PFSK-1 (cell line): ENCODE measurements at regions not wholly inside any gene's neighbourhood (a gene's known extent, or its start where the extent isn't known, plus 50 kb on each side); places are given as distances from the start of the nearest gene placed in this dataset.

ENCODE experiments used
- FOXP2 ChIP-seq: optimal IDR thresholded peaks from 2 replicates; pipeline ENCODE3; 2011; ENCODE audit warnings: borderline replicate concordance, control low read depth, inconsistent platforms; ENCODE audit not compliant: insufficient read depth; ENCODE audit errors: extremely low read length, extremely low read depth
- POLR2AphosphoS5 ChIP-seq: IDR thresholded peaks from 2 replicates; pipeline ENCODE4 v1.6.1; 2012; ENCODE audit warnings: low read depth, mild to moderate bottlenecking, control low read depth, low read length, moderate library complexity
- SIN3A ChIP-seq: IDR thresholded peaks from 2 replicates; pipeline ENCODE4 v1.6.1; 2012; ENCODE audit warnings: mild to moderate bottlenecking, low read length, moderate library complexity, borderline replicate concordance; ENCODE audit not compliant: insufficient read depth
- TAF1 ChIP-seq: IDR thresholded peaks from 2 replicates; pipeline ENCODE4 v1.6.1; 2012; ENCODE audit warnings: low read length, control low read depth, borderline replicate concordance; ENCODE audit not compliant: insufficient read depth
- TF ChIP-seq, protein P1 (sequence below), 2 experiments: IDR thresholded peaks; 2 replicates each; pipeline versions ENCODE4 v1.6.1 to v1.8.0; 2011 to 2012; ENCODE audit warnings: low read depth in 2 of 2, low read length in 2 of 2, control low read depth in 1 of 2, inconsistent platforms in 1 of 2, mild to moderate bottlenecking in 1 of 2, moderate library complexity in 1 of 2; ENCODE audit not compliant: insufficient read depth in 1 of 2

DNA sequence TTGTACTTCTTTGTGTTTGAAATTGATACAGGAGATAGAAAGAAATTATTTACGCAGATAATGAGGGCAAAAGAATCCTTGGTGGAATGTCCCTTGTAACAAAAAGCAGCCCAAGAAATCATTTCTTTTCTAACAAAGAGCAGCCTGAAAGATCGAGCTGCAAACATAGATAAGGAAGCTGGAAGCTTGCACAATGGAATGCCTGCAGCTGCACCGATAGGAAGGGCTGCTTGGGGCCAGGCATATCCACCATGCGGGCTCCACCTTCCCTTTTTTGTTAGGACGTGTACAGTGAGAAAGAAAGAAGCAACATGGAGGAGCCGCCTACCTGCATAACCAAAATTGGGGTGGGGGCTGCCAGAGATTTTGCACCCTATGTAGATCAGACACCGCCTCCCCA lies 568.7 kb downstream of the METTL4 start:
- TF ChIP-seq SIN3A, result no peak
- TF ChIP-seq, protein P1, sequence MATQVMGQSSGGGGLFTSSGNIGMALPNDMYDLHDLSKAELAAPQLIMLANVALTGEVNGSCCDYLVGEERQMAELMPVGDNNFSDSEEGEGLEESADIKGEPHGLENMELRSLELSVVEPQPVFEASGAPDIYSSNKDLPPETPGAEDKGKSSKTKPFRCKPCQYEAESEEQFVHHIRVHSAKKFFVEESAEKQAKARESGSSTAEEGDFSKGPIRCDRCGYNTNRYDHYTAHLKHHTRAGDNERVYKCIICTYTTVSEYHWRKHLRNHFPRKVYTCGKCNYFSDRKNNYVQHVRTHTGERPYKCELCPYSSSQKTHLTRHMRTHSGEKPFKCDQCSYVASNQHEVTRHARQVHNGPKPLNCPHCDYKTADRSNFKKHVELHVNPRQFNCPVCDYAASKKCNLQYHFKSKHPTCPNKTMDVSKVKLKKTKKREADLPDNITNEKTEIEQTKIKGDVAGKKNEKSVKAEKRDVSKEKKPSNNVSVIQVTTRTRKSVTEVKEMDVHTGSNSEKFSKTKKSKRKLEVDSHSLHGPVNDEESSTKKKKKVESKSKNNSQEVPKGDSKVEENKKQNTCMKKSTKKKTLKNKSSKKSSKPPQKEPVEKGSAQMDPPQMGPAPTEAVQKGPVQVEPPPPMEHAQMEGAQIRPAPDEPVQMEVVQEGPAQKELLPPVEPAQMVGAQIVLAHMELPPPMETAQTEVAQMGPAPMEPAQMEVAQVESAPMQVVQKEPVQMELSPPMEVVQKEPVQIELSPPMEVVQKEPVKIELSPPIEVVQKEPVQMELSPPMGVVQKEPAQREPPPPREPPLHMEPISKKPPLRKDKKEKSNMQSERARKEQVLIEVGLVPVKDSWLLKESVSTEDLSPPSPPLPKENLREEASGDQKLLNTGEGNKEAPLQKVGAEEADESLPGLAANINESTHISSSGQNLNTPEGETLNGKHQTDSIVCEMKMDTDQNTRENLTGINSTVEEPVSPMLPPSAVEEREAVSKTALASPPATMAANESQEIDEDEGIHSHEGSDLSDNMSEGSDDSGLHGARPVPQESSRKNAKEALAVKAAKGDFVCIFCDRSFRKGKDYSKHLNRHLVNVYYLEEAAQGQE (IDR thresholded peaks at IDR 0.05; ENCODE audit: insufficient read depth in 1 of 2, low read depth in 2 of 2, low read length in 2 of 2), result no peak
- no peak for TF ChIP-seq TAF1
- TF ChIP-seq FOXP2, result no peak
- no peak for TF ChIP-seq POLR2AphosphoS5

GRCh38 chr18:2009942-2010697 lies 561.2 kb downstream of the METTL4 start:
- no peak for TF ChIP-seq FOXP2
- no peak for TF ChIP-seq POLR2AphosphoS5
- TF ChIP-seq, protein P1 (IDR thresholded peaks at IDR 0.05; ENCODE audit: insufficient read depth in 1 of 2, low read depth in 2 of 2, low read length in 2 of 2), result no peak
- no peak for TF ChIP-seq SIN3A
- TF ChIP-seq TAF1, result no peak

GRCh38 chr18:2027016-2027415 lies 544.3 kb downstream of the METTL4 start:
- TF ChIP-seq TAF1 (no peak), FOXP2 (no peak), SIN3A (no peak), POLR2AphosphoS5 (no peak)
- TF ChIP-seq, protein P1 (IDR thresholded peaks at IDR 0.05; ENCODE audit: insufficient read depth in 1 of 2, low read depth in 2 of 2, low read length in 2 of 2), result no peak

DNA sequence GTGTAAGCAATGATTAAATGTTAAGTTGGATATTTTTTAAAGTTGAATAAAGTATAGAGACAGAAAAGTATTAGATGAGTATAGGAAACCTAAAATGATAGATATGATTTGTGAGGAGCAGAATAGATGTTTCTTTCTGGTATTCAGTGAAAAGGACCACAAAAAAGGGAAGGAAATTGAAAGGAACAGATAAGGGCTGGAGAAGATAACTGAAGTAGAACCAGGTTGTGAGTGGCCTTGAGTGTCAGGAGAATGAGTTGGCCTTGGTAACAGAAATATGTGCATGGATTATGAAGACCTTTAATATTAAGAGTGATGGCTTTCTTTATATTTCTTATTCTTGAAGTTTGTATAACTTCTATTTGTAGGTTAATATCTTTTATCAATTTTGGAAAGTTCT lies 543.5 kb downstream of the METTL4 start:
- TF ChIP-seq TAF1 (no peak), FOXP2 (no peak), SIN3A (no peak), POLR2AphosphoS5 (no peak)
- TF ChIP-seq, protein P1 (IDR thresholded peaks at IDR 0.05; ENCODE audit: insufficient read depth in 1 of 2, low read depth in 2 of 2, low read length in 2 of 2), result no peak

DNA sequence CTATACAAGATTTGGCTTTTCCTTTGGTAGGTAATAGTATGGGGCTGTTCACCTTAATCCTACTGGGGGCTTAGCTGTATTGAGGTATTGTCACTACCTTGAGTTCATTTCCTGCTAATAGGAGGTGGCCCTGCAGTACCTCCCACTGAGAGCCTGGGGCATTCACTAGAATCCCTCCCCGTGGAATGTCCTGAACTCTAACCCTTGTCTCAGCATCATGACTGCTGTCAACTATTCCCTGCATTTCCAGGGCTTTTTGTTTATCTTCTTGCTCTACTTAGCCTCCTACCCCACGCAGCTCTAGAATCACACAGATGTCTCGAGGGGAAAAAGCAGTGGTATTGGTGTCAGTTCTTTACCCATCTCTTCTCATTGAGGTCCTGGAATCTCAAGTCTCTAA lies 542.3 kb downstream of the METTL4 start:
- TF ChIP-seq, protein P1 (IDR thresholded peaks at IDR 0.05; ENCODE audit: insufficient read depth in 1 of 2, low read depth in 2 of 2, low read length in 2 of 2), result no peak
- TF ChIP-seq FOXP2 (no peak), TAF1 (no peak), SIN3A (no peak), POLR2AphosphoS5 (no peak)
